ENCODE measurements at regions not wholly inside any gene's neighbourhood (a gene's known extent, or its start where the extent isn't known, plus 50 kb on each side); places are given as distances from the start of the nearest gene placed in this dataset.

DNA sequence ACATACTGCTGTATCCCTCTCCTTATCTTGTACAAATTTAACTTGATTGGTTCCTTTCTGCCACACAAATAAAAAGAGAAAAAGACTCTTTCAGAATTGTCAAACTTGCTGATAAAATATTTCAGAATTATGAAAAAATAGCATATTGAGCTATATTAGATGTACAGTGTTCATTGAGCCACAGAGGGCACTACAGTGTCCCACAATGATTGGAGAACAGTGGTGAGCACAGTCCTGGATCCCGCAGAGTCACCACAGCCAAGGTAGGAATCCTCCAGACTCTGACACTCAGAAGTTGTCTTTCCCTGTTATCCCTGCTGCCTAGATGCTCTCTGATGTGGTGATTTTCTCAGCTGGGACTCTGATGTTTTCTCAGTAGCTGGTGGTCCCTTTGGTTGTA lies 1281.3 kb upstream of the ZEB2 start:
- no peaks in the 10 kb centered on the region for H3K36me3 ChIP-seq
- H3K27me3 ChIP-seq: no peaks in the 10 kb centered on the region
- no peak for DNase-seq (ENCODE audit: low spot score in 2 of 2)
- TF ChIP-seq CTCF (IDR thresholded peaks at IDR 0.05) (no peak), EP300 (IDR thresholded peaks at IDR 0.05) (no peak), POLR2AphosphoS5 (IDR thresholded peaks at IDR 0.05) (no peak), POLR2A (IDR thresholded peaks at IDR 0.05) (no peak)
- no peaks in the 10 kb centered on the region for H3K9me3 ChIP-seq
- H3K4me1 ChIP-seq: no peaks in the 10 kb centered on the region
- no peak overlapping the region for H3K27ac ChIP-seq
- H3K4me3 ChIP-seq: no peak overlapping the region
- WGBS: 96% methylated on average over 1 of the region's 1 CpG

- DNase-seq (ENCODE audit: low spot score in 2 of 2): no peak
- Histone ChIP-seq H3K4me3 (no peak overlapping the region), H3K27me3 (no peaks in the 10 kb centered on the region), H3K36me3 (no peaks in the 10 kb centered on the region), H3K4me1 (no peaks in the 10 kb centered on the region), H3K9me3 (no peaks in the 10 kb centered on the region), H3K27ac (no peak overlapping the region)
- TF ChIP-seq EP300 (IDR thresholded peaks at IDR 0.05) (no peak), CTCF (IDR thresholded peaks at IDR 0.05) (no peak), POLR2AphosphoS5 (IDR thresholded peaks at IDR 0.05) (no peak), POLR2A (IDR thresholded peaks at IDR 0.05) (no peak)
- WGBS: 63% methylated on average over 6 of the region's 6 CpGs
Observed at GRCh38 chr2:145800151-145801091, 1280.5 kb upstream of the ZEB2 start.

DNA sequence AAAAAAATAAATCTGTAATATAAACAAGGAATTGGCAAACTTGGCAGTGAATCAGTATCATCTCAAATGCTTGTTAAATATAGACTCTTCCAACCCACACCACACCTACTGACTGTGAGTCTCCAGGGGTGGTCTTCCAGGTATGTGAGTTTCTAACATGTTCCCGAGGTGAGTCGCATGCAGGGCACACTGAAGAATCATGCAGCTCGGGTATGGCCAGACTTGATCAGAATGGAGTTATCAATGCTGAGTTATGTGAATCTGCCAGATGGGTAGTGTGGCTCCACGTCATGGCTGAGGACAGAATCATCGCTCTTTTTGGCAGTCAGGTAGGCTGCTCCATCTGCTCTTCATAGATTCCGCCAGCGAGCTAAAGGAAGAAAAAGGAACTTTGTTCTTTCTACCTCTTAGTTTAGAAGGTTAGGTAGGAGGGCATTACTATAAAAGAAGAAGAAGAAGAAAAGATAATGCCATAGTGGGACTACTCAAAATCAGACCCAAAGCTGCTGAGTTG lies 1279.7 kb upstream of the ZEB2 start:
- Histone ChIP-seq H3K27ac (no peak overlapping the region), H3K36me3 (no peaks in the 10 kb centered on the region), H3K9me3 (no peaks in the 10 kb centered on the region), H3K4me1 (no peaks in the 10 kb centered on the region), H3K27me3 (no peaks in the 10 kb centered on the region), H3K4me3 (no peak overlapping the region)
- TF ChIP-seq POLR2AphosphoS5 (IDR thresholded peaks at IDR 0.05) (no peak), CTCF (IDR thresholded peaks at IDR 0.05) (no peak), POLR2A (IDR thresholded peaks at IDR 0.05) (no peak), EP300 (IDR thresholded peaks at IDR 0.05) (no peak)
- DNase-seq (ENCODE audit: low spot score in 2 of 2): no peak
- 88% methylated on average over 7 of the region's 7 CpGs for WGBS

GRCh38 chr2:145798419-145798818 lies 1278.5 kb upstream of the ZEB2 start:
- Histone ChIP-seq H3K4me3 (no peak overlapping the region), H3K9me3 (no peaks in the 10 kb centered on the region), H3K27ac (no peak overlapping the region), H3K27me3 (no peaks in the 10 kb centered on the region), H3K4me1 (no peaks in the 10 kb centered on the region), H3K36me3 (no peaks in the 10 kb centered on the region)
- TF ChIP-seq POLR2AphosphoS5 (IDR thresholded peaks at IDR 0.05) (no peak), EP300 (IDR thresholded peaks at IDR 0.05) (no peak), CTCF (IDR thresholded peaks at IDR 0.05) (no peak)
- DNase-seq (ENCODE audit: low spot score in 2 of 2): no peak
- 96% methylated on average over 1 of the region's 1 CpG for whole genome bisulfite sequencing

DNA sequence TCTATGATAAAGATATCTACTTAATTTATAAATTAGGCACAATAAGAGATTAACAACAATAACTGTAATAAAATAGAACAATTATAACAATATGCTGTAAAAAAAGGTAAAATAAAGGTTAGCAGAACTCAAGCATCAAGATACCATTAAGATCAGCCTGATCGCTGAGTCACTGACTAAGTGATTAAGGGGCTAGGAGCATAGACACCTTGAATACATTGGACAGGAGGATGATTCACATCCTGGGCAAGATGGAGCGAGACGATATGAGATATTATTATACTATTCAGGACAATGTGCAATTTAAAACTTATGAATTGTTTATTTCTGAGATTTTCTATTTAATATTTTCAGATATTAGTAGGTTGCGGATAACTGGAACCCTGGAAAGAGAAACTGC lies 1277.8 kb upstream of the ZEB2 start:
- no peak for TF ChIP-seq POLR2AphosphoS5 (IDR thresholded peaks at IDR 0.05)
- TF ChIP-seq EP300 (IDR thresholded peaks at IDR 0.05): no peak
- TF ChIP-seq CTCF (IDR thresholded peaks at IDR 0.05): no peak
- TF ChIP-seq POLR2A (IDR thresholded peaks at IDR 0.05): no peak
- Histone ChIP-seq H3K27me3 (no peaks in the 10 kb centered on the region), H3K4me1 (no peaks in the 10 kb centered on the region), H3K9me3 (no peaks in the 10 kb centered on the region), H3K27ac (no peak overlapping the region), H3K36me3 (no peaks in the 10 kb centered on the region), H3K4me3 (no peak overlapping the region)
- 90% methylated on average over 4 of the region's 4 CpGs for WGBS
- no peak for DNase-seq (ENCODE audit: low spot score in 2 of 2)

Data from suprapubic skin (tissue), 4 donors.